IgD-negative memory B cell (primary cell): ENCODE measurements at regions not wholly inside any gene's neighbourhood (a gene's known extent, or its start where the extent isn't known, plus 50 kb on each side); places are given as distances from the start of the nearest gene placed in this dataset.
"Not testable (repeated sequence)": the region's sequence is repeated elsewhere in the genome, so short reads cannot be mapped to it uniquely, and the experiment has no call there.

Experiments
- H3K27ac Mint-ChIP-seq, 3 donors: one replicate each; pipeline ENCODE4 v1.8.0; 2020 to 2022; ENCODE audit warnings: mild to moderate bottlenecking in 3 of 3, mixed read lengths in 3 of 3, moderate library complexity in 1 of 3
- H3K27me3 Mint-ChIP-seq: one replicate; pipeline ENCODE4 v1.8.0; 2021; ENCODE audit warnings: mixed read lengths
- H3K36me3 Mint-ChIP-seq: one replicate; pipeline ENCODE4 v1.8.0; 2020; ENCODE audit warnings: mild to moderate bottlenecking, mixed read lengths
- H3K4me1 Mint-ChIP-seq, 3 donors: one replicate each; pipeline ENCODE4 v1.8.0; 2020 to 2022; ENCODE audit warnings: mixed read lengths in 3 of 3, mild to moderate bottlenecking in 1 of 3
- H3K4me3 Mint-ChIP-seq, 4 donors: one replicate each; pipeline ENCODE4 v1.8.0; 2020 to 2022; ENCODE audit warnings: mild to moderate bottlenecking in 4 of 4, mixed read lengths in 4 of 4, moderate library complexity in 3 of 4
- H3K9me3 Mint-ChIP-seq, 3 donors: one replicate each; pipeline ENCODE4 v1.8.0; 2020 to 2021; ENCODE audit warnings: mixed read lengths in 3 of 3, mild to moderate bottlenecking in 1 of 3

- Mint-ChIP-seq H3K4me3 (no peak overlapping the region), H3K9me3 (peaks cover 1 to 3% (median 2%) of the 10 kb centered on the region in 3 donors), H3K4me1 (no peaks in the 10 kb centered on the region), H3K27ac (no peak overlapping the region), H3K36me3 (no peaks in the 10 kb centered on the region), H3K27me3 (no peaks in the 10 kb centered on the region)
Measured at GRCh38 chr2:78749638-78750037, 275.9 kb upstream of the REG3G start.

GRCh38 chr2:78750219-78750618 is 275.3 kb upstream of the REG3G start:
- no peaks in the 10 kb centered on the region for H3K36me3 Mint-ChIP-seq
- no peaks in the 10 kb centered on the region for H3K27me3 Mint-ChIP-seq
- no peaks in the 10 kb centered on the region for H3K4me1 Mint-ChIP-seq
- no peak overlapping the region for H3K4me3 Mint-ChIP-seq
- H3K27ac Mint-ChIP-seq = no peak overlapping the region
- H3K9me3 Mint-ChIP-seq = peaks cover 1 to 3% (median 2%) of the 10 kb centered on the region in 3 donors

- Mint-ChIP-seq H3K27ac (no peak overlapping the region), H3K4me1 (no peaks in the 10 kb centered on the region), H3K9me3 (peaks cover 2 to 9% (median 9%) of the 10 kb centered on the region in 3 donors), H3K4me3 (no peak overlapping the region), H3K27me3 (no peaks in the 10 kb centered on the region), H3K36me3 (peaks cover 2% of the 10 kb centered on the region)
Measured at GRCh38 chr2:78754930-78755329, 270.6 kb upstream of the REG3G start.

- Mint-ChIP-seq H3K4me3 (no peak overlapping the region), H3K4me1 (no peaks in the 10 kb centered on the region), H3K36me3 (peaks cover 4% of the 10 kb centered on the region), H3K9me3 (peaks cover 14 to 27% (median 22%) of the 10 kb centered on the region in 3 donors), H3K27ac (no peak overlapping the region), H3K27me3 (no peaks in the 10 kb centered on the region)
Measured at GRCh38 chr2:78757191-78757590, 268.3 kb upstream of the REG3G start.

GRCh38 chr2:78757640-78758039 is 267.9 kb upstream of the REG3G start:
- no peak overlapping the region for H3K4me3 Mint-ChIP-seq
- no peak overlapping the region for H3K27ac Mint-ChIP-seq
- H3K4me1 Mint-ChIP-seq = no peaks in the 10 kb centered on the region
- peaks cover 4% of the 10 kb centered on the region for H3K36me3 Mint-ChIP-seq
- no peaks in the 10 kb centered on the region for H3K27me3 Mint-ChIP-seq
- peaks cover 14 to 31% (median 21%) of the 10 kb centered on the region in 3 donors for H3K9me3 Mint-ChIP-seq

GRCh38 chr2:78758765-78759164 is 266.7 kb upstream of the REG3G start:
- H3K9me3 Mint-ChIP-seq = peaks cover 14 to 37% (median 25%) of the 10 kb centered on the region in 3 donors
- not testable (repeated sequence) for H3K27ac Mint-ChIP-seq, H3K4me3 Mint-ChIP-seq, H3K27me3 Mint-ChIP-seq, H3K4me1 Mint-ChIP-seq, H3K36me3 Mint-ChIP-seq

GRCh38 chr2:78766459-78766858 is 259.0 kb upstream of the REG3G start:
- Mint-ChIP-seq H3K27ac (no peak overlapping the region), H3K4me1 (no peaks in the 10 kb centered on the region), H3K36me3 (no peaks in the 10 kb centered on the region), H3K27me3 (no peaks in the 10 kb centered on the region), H3K4me3 (no peak overlapping the region), H3K9me3 (peaks cover 0 to 20% (median 16%) of the 10 kb centered on the region in 3 donors)

GRCh38 chr2:78768016-78768415 is 257.5 kb upstream of the REG3G start:
- Mint-ChIP-seq H3K4me3 (no peak overlapping the region), H3K4me1 (no peaks in the 10 kb centered on the region), H3K27ac (no peak overlapping the region), H3K9me3 (peaks cover 0 to 8% (median 5%) of the 10 kb centered on the region in 3 donors), H3K36me3 (no peaks in the 10 kb centered on the region), H3K27me3 (no peaks in the 10 kb centered on the region)

- H3K27me3 Mint-ChIP-seq = no peaks in the 10 kb centered on the region
- no peaks in the 10 kb centered on the region for H3K36me3 Mint-ChIP-seq
- H3K27ac Mint-ChIP-seq = no peak overlapping the region
- H3K4me3 Mint-ChIP-seq = no peak overlapping the region
- H3K4me1 Mint-ChIP-seq = no peaks in the 10 kb centered on the region
- peaks cover 3 to 12% (median 8%) of the 10 kb centered on the region in 3 donors for H3K9me3 Mint-ChIP-seq
Measured at GRCh38 chr2:78775291-78775690, 250.2 kb upstream of the REG3G start.

- no peaks in the 10 kb centered on the region for H3K27me3 Mint-ChIP-seq
- H3K36me3 Mint-ChIP-seq = no peaks in the 10 kb centered on the region
- H3K4me1 Mint-ChIP-seq = no peaks in the 10 kb centered on the region
- H3K4me3 Mint-ChIP-seq = no peak overlapping the region
- peak overlapping the region in 1 of 3 donors; percentile 82 for H3K27ac Mint-ChIP-seq
- peaks cover 6 to 16% (median 13%) of the 10 kb centered on the region in 3 donors for H3K9me3 Mint-ChIP-seq
Measured at GRCh38 chr2:78778756-78779510, 246.6 kb upstream of the REG3G start.

- Mint-ChIP-seq H3K27ac (peak overlapping the region in 1 of 3 donors; percentile 39), H3K9me3 (peaks cover 6 to 16% (median 13%) of the 10 kb centered on the region in 3 donors), H3K27me3 (no peaks in the 10 kb centered on the region), H3K4me3 (no peak overlapping the region), H3K36me3 (no peaks in the 10 kb centered on the region), H3K4me1 (no peaks in the 10 kb centered on the region)
Measured at GRCh38 chr2:78779761-78780160, 245.7 kb upstream of the REG3G start.

GRCh38 chr2:78780256-78780655 is 245.2 kb upstream of the REG3G start:
- Mint-ChIP-seq H3K4me1 (no peaks in the 10 kb centered on the region), H3K27me3 (no peaks in the 10 kb centered on the region), H3K9me3 (peaks cover 6 to 16% (median 13%) of the 10 kb centered on the region in 3 donors), H3K27ac (no peak overlapping the region), H3K36me3 (no peaks in the 10 kb centered on the region), H3K4me3 (no peak overlapping the region)

GRCh38 chr2:78780864-78781583 is 244.5 kb upstream of the REG3G start:
- Mint-ChIP-seq H3K9me3 (peaks cover 6 to 16% (median 13%) of the 10 kb centered on the region in 3 donors), H3K27me3 (no peaks in the 10 kb centered on the region), H3K36me3 (no peaks in the 10 kb centered on the region), H3K4me3 (no peak overlapping the region), H3K4me1 (no peaks in the 10 kb centered on the region), H3K27ac (no peak overlapping the region)

GRCh38 chr2:78782196-78782595 is 243.3 kb upstream of the REG3G start:
- Mint-ChIP-seq H3K36me3 (no peaks in the 10 kb centered on the region), H3K9me3 (peaks cover 6 to 15% (median 11%) of the 10 kb centered on the region in 3 donors), H3K4me1 (no peaks in the 10 kb centered on the region), H3K27ac (no peak overlapping the region), H3K27me3 (no peaks in the 10 kb centered on the region), H3K4me3 (no peak overlapping the region)

- Mint-ChIP-seq H3K9me3 (peaks cover 2 to 7% (median 2%) of the 10 kb centered on the region in 3 donors), H3K36me3 (no peaks in the 10 kb centered on the region), H3K27ac (no peak overlapping the region), H3K4me3 (no peak overlapping the region), H3K4me1 (no peaks in the 10 kb centered on the region), H3K27me3 (no peaks in the 10 kb centered on the region)
Measured at GRCh38 chr2:78811955-78812610, 213.4 kb upstream of the REG3G start.
